ENCODE measurements at regions not wholly inside any gene's neighbourhood (a gene's known extent, or its start where the extent isn't known, plus 50 kb on each side); places are given as distances from the start of the nearest gene placed in this dataset.
A peak's percentile ranks its signal among the peaks of the same experiment; 100 is the strongest.

- no peak for DNase-seq
Measured at GRCh38 chr1:37130221-37130948, 96.1 kb upstream of the GRIK3 start.

- no peak for DNase-seq
Measured at GRCh38 chr1:37131281-37131680, 97.0 kb upstream of the GRIK3 start.

- peak; percentile 83 for DNase-seq
Measured at GRCh38 chr1:37133276-37134145, 99.2 kb upstream of the GRIK3 start.

- no peak for DNase-seq
Measured at GRCh38 chr1:37134599-37134998, 100.3 kb upstream of the GRIK3 start.

- no peak for DNase-seq
Measured at GRCh38 chr1:37135032-37135431, 100.7 kb upstream of the GRIK3 start.

GRCh38 chr1:37137014-37137413 is 102.7 kb upstream of the GRIK3 start:
- DNase-seq = peak; percentile 67

GRCh38 chr1:37137601-37138000 is 103.3 kb upstream of the GRIK3 start:
- DNase-seq = peak; percentile 67

GRCh38 chr1:37143800-37144199 is 109.5 kb upstream of the GRIK3 start:
- DNase-seq = no peak

- DNase-seq = no peak
Measured at GRCh38 chr1:37146071-37146470, 111.8 kb upstream of the GRIK3 start.

- peak; percentile 25 for DNase-seq
Measured at GRCh38 chr1:37147392-37147831, 113.1 kb upstream of the GRIK3 start.

GRCh38 chr1:37147906-37148305 is 113.6 kb upstream of the GRIK3 start:
- peak; percentile 57 for DNase-seq

GRCh38 chr1:37148663-37149062 is 114.3 kb upstream of the GRIK3 start:
- no peak for DNase-seq

GRCh38 chr1:37149296-37149695 is 115.0 kb upstream of the GRIK3 start:
- peak; percentile 87 for DNase-seq

- DNase-seq = no peak
Measured at GRCh38 chr1:37150986-37151385, 116.7 kb upstream of the GRIK3 start.

- no peak for DNase-seq
Measured at GRCh38 chr1:37151789-37152188, 117.5 kb upstream of the GRIK3 start.

GRCh38 chr1:37152491-37152890 is 118.2 kb upstream of the GRIK3 start:
- no peak for DNase-seq

- DNase-seq = no peak
Measured at GRCh38 chr1:37153116-37154100, 119.1 kb upstream of the GRIK3 start.

GRCh38 chr1:37156646-37157045 is 122.3 kb upstream of the GRIK3 start:
- DNase-seq = no peak

- no peak for DNase-seq
Measured at GRCh38 chr1:37157634-37158033, 123.3 kb upstream of the GRIK3 start.

- no peak for DNase-seq
Measured at GRCh38 chr1:37158113-37158749, 123.9 kb upstream of the GRIK3 start.

GRCh38 chr1:37159102-37159501 is 124.8 kb upstream of the GRIK3 start:
- DNase-seq = no peak

GRCh38 chr1:37161171-37161570 is 126.9 kb upstream of the GRIK3 start:
- no peak for DNase-seq

Measured in NCI-H446 treated with DMSO at 0.1 percent for 48 hours (cell line).